T1000 (cell line): ENCODE measurements at regions not wholly inside any gene's neighbourhood (a gene's known extent, or its start where the extent isn't known, plus 50 kb on each side); places are given as distances from the start of the nearest gene placed in this dataset.
"Not testable (repeated sequence)": the region's sequence is repeated elsewhere in the genome, so short reads cannot be mapped to it uniquely, and the experiment has no call there.

ENCODE experiments used
- DNase-seq: peaks from one replicate; lab custom pipeline; 2025; ENCODE audit warnings: mixed read lengths; lab: John Stamatoyannopoulos, UW

GRCh38 chr16:6728381-6728780 lies 604.3 kb upstream of the RBFOX1 start:
- no peak for DNase-seq

DNA sequence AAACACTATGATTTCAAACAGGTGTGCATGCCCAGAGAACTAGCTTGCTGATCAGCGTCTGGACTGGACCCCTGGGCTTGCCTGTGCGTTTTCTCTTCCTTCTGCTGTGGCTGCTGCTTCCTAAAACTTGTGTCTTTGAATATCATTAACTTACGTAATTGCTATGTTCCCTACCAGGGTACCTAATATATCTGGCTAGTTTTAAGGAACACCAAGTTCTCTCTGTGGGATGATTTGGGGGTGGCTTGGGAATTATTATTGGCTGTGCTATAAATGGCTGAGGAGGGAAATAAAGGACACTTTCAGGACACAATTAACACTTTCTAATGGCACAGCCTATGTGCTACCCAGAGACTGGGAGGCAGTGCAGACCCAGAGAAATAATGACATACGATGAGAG lies 606.0 kb upstream of the RBFOX1 start:
- DNase-seq = no peak

DNA sequence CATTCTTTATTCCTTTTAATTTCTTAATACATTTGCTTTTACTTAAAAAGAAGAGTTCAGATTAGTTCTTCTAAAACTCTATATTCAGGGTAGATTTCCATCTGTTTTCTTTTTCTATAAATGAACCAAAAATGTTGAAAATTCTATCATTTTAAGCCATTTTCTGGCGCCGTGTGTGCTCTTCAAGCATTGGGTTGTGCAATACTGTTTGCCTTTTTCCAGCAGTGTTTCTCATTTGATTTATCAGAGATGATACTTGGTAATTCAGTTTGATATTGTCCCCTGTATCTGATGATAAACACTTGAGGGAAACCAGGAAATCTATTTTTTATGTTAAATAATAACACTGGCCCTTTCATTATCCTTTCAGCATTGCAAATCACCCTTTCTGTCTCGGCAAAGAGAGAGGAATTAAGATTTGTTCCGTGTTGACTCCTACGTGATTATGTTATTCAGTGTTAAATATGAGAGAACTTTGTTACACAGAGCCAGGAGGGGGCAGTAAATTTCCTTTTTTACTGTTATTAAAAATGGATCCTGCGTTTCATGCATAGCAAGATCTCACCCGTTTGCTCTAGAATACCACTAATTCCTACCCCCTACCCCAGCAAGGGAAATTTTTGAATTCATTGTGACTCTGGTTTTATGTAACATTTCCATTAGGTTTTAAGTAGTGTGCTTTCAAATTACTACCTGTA lies 606.9 kb upstream of the RBFOX1 start:
- DNase-seq = no peak

- not testable (repeated sequence) for DNase-seq
Observed at GRCh38 chr16:6725206-6725605, 607.4 kb upstream of the RBFOX1 start.

DNA sequence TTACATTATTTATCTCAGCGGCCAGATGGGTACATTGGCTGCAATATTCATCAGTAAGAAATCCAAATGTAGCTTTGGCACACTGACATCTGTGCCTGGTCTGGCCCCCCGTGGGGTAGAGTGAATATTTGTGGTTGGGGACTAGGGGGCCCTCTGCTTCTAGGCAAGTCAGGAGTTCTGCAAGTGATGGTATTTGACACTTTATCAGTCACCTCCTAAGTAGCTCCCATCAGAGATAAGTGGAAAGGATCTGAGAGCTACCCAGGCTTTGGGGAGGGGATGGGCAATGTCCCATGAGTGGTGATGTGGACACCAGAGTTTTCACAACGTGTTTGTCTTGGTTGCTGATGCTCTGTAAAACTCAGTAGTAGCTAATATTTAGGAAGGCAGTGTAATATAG lies 609.9 kb upstream of the RBFOX1 start:
- no peak for DNase-seq

DNA sequence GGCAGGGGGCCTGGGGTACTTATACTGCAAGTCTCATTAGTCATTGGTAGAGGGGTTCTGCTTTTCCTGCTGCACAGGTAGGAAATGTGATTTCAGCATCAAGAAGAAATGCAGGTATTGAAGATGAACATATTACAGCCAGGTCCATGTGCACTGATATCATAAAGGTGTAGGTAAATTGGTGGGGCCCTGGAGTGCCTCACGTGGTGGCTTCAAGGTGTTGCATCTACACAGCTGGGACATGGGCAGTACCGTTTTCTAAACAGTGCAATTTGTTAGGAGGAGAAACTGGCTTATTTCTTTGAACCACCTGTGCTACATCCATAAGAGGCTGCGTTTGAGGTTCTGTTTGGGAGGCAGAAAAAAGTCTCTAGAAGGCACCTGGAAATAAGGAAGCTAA lies 618.1 kb upstream of the RBFOX1 start:
- no peak for DNase-seq

DNA sequence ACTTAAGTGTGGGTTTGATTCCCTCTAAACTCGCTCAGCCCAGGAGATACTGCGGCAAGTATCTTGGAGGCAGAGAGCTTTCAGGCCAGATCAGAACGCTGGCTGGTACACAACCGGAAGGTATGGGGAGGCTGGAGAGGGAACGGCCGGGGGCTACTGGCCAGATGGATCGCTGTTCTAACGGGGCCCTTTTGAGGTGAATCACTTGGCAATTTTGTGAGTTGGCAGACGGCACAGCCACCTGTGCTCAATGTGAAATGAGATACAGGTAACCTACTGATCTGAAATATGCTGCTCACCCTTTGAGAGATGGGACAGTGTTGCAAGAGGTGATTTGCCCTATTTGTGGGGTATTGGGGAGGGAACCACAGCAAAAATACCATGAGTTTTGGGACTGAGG lies 622.9 kb upstream of the RBFOX1 start:
- no peak for DNase-seq

GRCh38 chr16:6708576-6709215 lies 623.9 kb upstream of the RBFOX1 start:
- no peak for DNase-seq

GRCh38 chr16:6704306-6704930 lies 628.2 kb upstream of the RBFOX1 start:
- DNase-seq = no peak

- no peak for DNase-seq
Observed at GRCh38 chr16:6701096-6701495, 631.5 kb upstream of the RBFOX1 start.

- no peak for DNase-seq
Observed at GRCh38 chr16:6698548-6698947, 634.1 kb upstream of the RBFOX1 start.

- DNase-seq = no peak
Observed at GRCh38 chr16:6695666-6696065, 637.0 kb upstream of the RBFOX1 start.

DNA sequence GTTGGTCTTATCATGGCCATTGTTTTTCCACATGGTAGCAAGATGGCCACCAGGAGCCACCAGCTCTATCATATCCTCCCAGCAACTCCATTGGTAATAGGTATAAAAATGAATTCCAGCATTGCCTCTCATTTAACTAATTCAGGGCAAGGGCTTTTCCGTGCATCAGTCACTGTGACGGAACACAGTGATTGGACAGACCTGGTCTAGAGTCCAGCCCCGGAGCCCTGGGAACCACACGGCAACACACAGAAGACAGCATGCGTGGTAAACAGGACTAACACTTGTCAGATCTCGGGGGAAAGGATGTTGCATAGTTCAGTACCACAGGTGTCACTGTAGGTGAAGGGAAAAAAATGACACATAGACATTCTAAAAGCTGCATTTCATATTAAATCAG lies 638.0 kb upstream of the RBFOX1 start:
- no peak for DNase-seq

DNA sequence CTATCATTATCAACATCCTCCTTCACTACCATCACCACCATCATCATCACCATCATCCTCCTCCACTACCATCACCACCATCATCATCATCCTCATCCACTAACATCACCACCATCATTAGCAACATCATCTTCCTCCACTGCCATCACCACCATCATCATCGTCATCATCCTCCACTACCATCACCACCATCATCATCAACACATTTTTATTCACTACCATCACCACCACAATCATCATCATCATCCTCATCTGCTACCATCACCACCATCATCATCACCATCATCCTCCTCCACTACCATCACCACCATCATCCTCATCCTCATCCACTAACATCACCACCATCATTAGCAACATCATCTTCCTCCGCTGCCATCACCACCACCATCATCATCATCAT lies 639.2 kb upstream of the RBFOX1 start:
- not testable (repeated sequence) for DNase-seq

GRCh38 chr16:6692874-6693273 lies 639.8 kb upstream of the RBFOX1 start:
- no peak for DNase-seq

DNA sequence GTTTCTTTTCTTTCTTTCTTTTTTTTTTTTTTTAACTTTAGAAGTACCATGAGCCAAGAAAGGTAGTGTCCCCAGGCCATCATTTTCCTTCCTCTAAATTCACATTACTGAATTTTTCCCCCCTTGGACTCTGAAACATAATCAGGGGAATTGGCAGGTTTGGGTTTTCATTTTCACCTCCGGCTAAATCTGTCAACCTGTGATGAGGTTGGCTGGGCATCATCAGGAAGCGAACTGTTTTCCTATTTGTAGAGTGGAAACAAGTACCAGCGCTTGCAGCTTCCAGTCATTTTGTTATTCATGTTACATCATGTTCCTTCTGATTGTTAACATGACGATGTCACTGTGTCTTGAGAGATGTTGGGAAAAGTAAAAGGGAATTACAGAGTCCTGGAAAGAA lies 641.9 kb upstream of the RBFOX1 start:
- no peak for DNase-seq

GRCh38 chr16:6689643-6690042 lies 643.0 kb upstream of the RBFOX1 start:
- DNase-seq = no peak

DNA sequence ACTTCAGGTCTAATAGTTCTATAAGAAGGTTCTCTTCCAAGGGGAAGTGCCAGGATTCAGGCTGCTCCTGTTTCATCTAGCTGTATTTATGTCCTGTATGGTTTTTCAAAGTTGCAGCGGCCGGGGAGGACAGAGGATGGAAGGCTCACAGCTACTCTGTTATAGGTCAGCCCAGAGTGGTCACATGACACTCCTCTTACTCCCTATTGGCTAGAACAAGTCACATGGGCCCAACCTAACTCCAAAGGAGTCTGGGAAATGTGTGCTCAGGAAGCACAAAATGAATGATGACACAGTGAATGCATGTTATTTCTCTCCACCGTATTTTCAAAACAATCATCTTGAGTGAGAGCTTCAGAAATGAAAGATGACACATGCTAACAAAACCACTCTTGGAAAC lies 645.1 kb upstream of the RBFOX1 start:
- DNase-seq = no peak

- no peak for DNase-seq
Observed at GRCh38 chr16:6684076-6684673, 648.5 kb upstream of the RBFOX1 start.

- DNase-seq = no peak
Observed at GRCh38 chr16:6682142-6682811, 650.4 kb upstream of the RBFOX1 start.

DNA sequence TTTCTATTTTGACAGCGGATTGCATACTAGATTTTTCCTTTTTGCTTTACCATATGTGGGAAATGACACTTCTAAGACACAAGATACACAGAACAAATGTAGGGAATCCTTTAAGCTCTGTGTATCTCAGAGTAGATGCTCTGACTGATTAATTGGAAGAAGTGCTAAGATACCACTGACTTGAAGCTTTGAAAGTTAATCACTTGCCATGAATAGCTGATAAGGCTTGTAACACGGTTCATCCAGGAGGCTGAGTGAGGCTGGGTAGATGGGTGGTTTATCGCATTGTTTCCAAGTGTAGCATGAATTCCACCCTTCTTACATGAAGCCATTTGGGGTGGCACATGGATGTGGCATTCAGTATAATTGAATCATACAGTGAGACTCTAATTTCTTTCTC lies 654.1 kb upstream of the RBFOX1 start:
- DNase-seq = no peak

DNA sequence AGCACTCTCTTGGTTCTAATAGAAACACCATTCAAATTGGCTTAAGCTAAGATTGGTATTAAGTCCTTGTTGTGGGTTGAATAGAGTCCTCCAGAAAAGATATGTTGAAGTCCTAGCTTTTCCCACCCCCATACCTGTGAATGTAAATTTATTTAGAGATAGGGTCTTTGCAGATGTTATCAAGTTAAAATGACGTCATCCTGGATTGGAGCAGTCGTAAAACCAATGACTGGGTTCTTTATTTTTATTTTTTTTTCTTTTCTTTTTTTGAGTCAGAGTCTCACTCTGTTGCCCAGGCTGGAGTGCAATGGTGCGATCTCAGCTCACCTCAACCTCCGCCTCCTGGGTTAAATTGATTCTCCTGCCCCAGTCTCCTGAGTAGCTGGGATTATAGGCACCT lies 658.6 kb upstream of the RBFOX1 start:
- no peak for DNase-seq

- no peak for DNase-seq
Observed at GRCh38 chr16:6672507-6672906, 660.1 kb upstream of the RBFOX1 start.
